ENCODE measurements at regions not wholly inside any gene's neighbourhood (a gene's known extent, or its start where the extent isn't known, plus 50 kb on each side); places are given as distances from the start of the nearest gene placed in this dataset.

DNA sequence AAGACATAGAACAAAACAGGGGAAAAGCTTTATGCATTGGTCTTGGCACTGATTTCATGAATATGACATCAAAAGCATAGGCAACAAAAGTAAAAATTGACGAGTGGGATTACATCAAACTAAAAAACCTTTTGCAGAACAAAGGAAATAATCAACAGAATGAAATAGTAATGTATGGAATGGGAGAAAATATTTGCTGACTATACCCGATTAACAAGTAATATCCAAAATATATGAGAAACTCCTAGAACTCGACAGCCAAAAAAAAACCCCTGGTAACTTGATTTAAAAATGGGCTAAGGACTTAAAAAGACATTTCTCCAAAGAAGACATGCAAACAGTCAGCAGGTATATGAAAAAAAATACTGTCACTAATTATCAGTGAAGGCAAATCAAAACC is 231.7 kb upstream of the MAN1A1 start:
- no peak for DNase-seq (ENCODE audit: low spot score)
- ATAC-seq (ENCODE audit: low read depth) = no peak
- Histone ChIP-seq H3K9me3 (ENCODE audit: severe bottlenecking) (peaks cover 4% of the 10 kb centered on the region), H3K4me1 (ENCODE audit: insufficient read depth, poor library complexity, severe bottlenecking) (no peaks in the 10 kb centered on the region), H3K27me3 (ENCODE audit: insufficient read depth, poor library complexity, severe bottlenecking) (no peaks in the 10 kb centered on the region), H3K36me3 (ENCODE audit: low read depth) (no peaks in the 10 kb centered on the region), H3K4me3 (ENCODE audit: severe bottlenecking) (no peak overlapping the region), H3K27ac (ENCODE audit: poor library complexity, severe bottlenecking) (no peak overlapping the region)
- TF ChIP-seq, protein P1, sequence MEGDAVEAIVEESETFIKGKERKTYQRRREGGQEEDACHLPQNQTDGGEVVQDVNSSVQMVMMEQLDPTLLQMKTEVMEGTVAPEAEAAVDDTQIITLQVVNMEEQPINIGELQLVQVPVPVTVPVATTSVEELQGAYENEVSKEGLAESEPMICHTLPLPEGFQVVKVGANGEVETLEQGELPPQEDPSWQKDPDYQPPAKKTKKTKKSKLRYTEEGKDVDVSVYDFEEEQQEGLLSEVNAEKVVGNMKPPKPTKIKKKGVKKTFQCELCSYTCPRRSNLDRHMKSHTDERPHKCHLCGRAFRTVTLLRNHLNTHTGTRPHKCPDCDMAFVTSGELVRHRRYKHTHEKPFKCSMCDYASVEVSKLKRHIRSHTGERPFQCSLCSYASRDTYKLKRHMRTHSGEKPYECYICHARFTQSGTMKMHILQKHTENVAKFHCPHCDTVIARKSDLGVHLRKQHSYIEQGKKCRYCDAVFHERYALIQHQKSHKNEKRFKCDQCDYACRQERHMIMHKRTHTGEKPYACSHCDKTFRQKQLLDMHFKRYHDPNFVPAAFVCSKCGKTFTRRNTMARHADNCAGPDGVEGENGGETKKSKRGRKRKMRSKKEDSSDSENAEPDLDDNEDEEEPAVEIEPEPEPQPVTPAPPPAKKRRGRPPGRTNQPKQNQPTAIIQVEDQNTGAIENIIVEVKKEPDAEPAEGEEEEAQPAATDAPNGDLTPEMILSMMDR (IDR thresholded peaks at IDR 0.05; ENCODE audit: poor library complexity, severe bottlenecking) = no peak

DNA sequence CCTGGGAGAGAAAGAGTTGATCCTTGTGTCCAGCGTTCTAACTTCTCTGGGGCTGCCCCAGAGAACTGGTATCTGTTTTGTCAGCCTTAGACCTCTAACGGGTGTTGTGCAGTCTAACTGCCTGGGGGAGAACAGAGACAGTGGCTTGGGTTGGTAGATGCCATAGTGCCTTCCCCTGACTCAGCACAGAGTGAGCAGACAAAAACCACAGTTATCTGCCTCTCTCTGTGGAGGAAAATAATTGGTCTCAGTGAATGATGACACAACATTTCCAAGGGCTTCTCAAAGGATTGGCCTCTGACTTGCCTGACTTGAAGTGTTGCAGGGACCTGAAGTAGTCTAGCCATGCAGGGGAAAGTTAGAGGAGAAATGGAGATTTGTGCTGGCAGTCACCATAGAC is 226.2 kb upstream of the MAN1A1 start:
- TF ChIP-seq, protein P1 (IDR thresholded peaks at IDR 0.05; ENCODE audit: poor library complexity, severe bottlenecking) = no peak
- no peaks in the 10 kb centered on the region for H3K36me3 ChIP-seq (ENCODE audit: low read depth)
- H3K27me3 ChIP-seq (ENCODE audit: insufficient read depth, poor library complexity, severe bottlenecking) = no peaks in the 10 kb centered on the region
- H3K4me1 ChIP-seq (ENCODE audit: insufficient read depth, poor library complexity, severe bottlenecking) = no peaks in the 10 kb centered on the region
- DNase-seq (ENCODE audit: low spot score) (no peak), ATAC-seq (ENCODE audit: low read depth) (no peak)
- H3K4me3 ChIP-seq (ENCODE audit: severe bottlenecking) = no peak overlapping the region
- H3K9me3 ChIP-seq (ENCODE audit: severe bottlenecking) = peaks cover 4% of the 10 kb centered on the region
- H3K27ac ChIP-seq (ENCODE audit: poor library complexity, severe bottlenecking) = no peak overlapping the region

DNA sequence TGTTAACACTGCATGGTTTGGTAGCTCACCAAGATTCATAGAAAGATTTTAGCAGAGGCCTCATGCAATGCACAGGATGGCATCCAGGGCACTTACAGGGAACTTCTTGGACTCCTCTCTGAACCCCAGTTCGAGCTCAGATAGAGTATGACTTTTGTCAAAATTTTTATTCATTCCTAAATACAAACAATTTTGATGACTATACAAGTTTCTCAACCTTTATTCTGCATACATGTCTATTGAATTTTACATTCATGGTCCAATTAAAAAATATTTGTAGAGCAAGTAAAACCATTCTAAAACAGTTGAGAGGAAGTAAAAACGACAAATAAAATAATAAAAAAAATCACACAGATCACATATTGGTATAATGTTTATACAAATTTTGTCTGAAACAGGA is 219.0 kb upstream of the MAN1A1 start:
- TF ChIP-seq, protein P1 (IDR thresholded peaks at IDR 0.05; ENCODE audit: poor library complexity, severe bottlenecking) = no peak

DNA sequence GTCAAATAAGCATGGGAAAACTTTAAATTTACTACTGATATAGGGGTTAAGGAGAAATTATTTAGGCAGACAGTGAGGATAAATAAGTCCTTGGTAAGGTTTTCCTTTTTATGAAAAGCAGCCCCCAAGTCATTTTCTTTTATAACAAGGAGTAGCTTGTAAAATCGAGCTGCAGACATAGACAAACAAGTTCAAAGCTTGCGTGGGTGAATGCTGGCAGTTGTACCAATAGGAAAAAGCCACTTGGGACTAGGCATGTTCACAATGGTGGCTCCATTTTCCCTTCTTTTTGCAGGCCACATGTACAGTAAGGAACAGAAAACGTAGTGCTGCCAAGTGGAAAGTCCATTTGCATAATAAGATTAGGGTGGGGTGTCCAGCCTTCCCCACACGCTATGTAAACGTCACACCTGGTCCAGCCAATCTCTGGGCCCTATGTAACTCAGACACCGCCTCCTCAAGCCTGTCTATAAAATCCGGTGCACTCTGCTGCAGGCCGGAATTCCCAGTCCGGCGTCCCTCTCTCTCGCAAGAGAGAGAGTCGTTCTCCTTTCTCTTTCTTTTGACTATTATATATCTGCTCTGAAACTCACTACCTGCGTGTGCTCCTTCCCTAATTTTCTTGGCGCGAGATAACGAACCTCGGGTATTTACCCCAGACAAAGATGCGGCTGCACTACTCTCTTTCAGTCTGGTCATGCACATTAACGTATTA is 217.1 kb upstream of the MAN1A1 start:
- Histone ChIP-seq H3K4me3 (ENCODE audit: severe bottlenecking) (no peak overlapping the region), H3K27me3 (ENCODE audit: insufficient read depth, poor library complexity, severe bottlenecking) (no peaks in the 10 kb centered on the region), H3K36me3 (ENCODE audit: low read depth) (no peaks in the 10 kb centered on the region), H3K27ac (ENCODE audit: poor library complexity, severe bottlenecking) (no peak overlapping the region), H3K9me3 (ENCODE audit: severe bottlenecking) (no peaks in the 10 kb centered on the region), H3K4me1 (ENCODE audit: insufficient read depth, poor library complexity, severe bottlenecking) (no peaks in the 10 kb centered on the region)
- TF ChIP-seq, protein P1 (IDR thresholded peaks at IDR 0.05; ENCODE audit: poor library complexity, severe bottlenecking) = no peak
- no peak for DNase-seq (ENCODE audit: low spot score)
- no peak for ATAC-seq (ENCODE audit: low read depth)

More for the DNA sequence above, 219.0 kb upstream of the MAN1A1 start:
- Histone ChIP-seq H3K9me3 (ENCODE audit: severe bottlenecking) (no peaks in the 10 kb centered on the region), H3K4me1 (ENCODE audit: insufficient read depth, poor library complexity, severe bottlenecking) (no peaks in the 10 kb centered on the region), H3K36me3 (ENCODE audit: low read depth) (no peaks in the 10 kb centered on the region), H3K27me3 (ENCODE audit: insufficient read depth, poor library complexity, severe bottlenecking) (no peaks in the 10 kb centered on the region), H3K4me3 (ENCODE audit: severe bottlenecking) (no peak overlapping the region), H3K27ac (ENCODE audit: poor library complexity, severe bottlenecking) (no peak overlapping the region)
- DNase-seq (ENCODE audit: low spot score) (no peak), ATAC-seq (ENCODE audit: low read depth) (no peak)

- H3K27ac ChIP-seq (ENCODE audit: poor library complexity, severe bottlenecking) = no peak overlapping the region
- DNase-seq (ENCODE audit: low spot score) = no peak
- no peaks in the 10 kb centered on the region for H3K36me3 ChIP-seq (ENCODE audit: low read depth)
- no peaks in the 10 kb centered on the region for H3K9me3 ChIP-seq (ENCODE audit: severe bottlenecking)
- no peaks in the 10 kb centered on the region for H3K4me1 ChIP-seq (ENCODE audit: insufficient read depth, poor library complexity, severe bottlenecking)
- no peak for ATAC-seq (ENCODE audit: low read depth)
- TF ChIP-seq, protein P1 (IDR thresholded peaks at IDR 0.05; ENCODE audit: poor library complexity, severe bottlenecking) = no peak
- no peaks in the 10 kb centered on the region for H3K27me3 ChIP-seq (ENCODE audit: insufficient read depth, poor library complexity, severe bottlenecking)
- no peak overlapping the region for H3K4me3 ChIP-seq (ENCODE audit: severe bottlenecking)
Measured at GRCh38 chr6:119565893-119566292, 216.3 kb upstream of the MAN1A1 start.
